ENCODE measurements at regions not wholly inside any gene's neighbourhood (a gene's known extent, or its start where the extent isn't known, plus 50 kb on each side); places are given as distances from the start of the nearest gene placed in this dataset.

DNA sequence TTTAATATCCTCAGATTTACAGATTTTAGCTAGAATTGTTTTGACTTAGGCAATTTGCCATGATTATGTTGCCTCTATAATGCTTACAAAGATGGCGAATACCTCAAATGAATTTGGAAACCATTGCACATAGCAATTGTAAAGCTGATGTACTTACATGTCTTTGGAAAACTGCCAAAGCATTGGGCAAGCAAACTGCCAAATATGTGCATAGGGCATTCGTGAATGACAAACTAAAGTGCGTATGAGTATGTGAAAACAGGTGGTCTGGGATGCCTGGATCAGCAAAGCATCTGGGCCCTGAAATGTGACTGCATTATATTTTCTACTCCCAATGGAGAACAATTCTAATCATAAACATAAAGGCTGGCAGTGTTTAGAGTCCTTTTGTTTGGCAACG, 445.3 kb upstream of the ROBO1 start:
- no peaks in the 10 kb centered on the region for H3K9me3 ChIP-seq
- no peaks in the 10 kb centered on the region for H3K4me1 ChIP-seq
- no peak overlapping the region for H3K27ac ChIP-seq
- TF ChIP-seq POLR2A (IDR thresholded peaks at IDR 0.05) = no peak
- WGBS, 2 donors = 48 to 51% methylated on average over 4 of the region's 4 CpGs
- no peak for DNase-seq
- intact Hi-C loops (cut with DNase I) = no loop called here
- H3K36me3 ChIP-seq = no peaks in the 10 kb centered on the region
- no peaks in the 10 kb centered on the region for H3K27me3 ChIP-seq
- no peak overlapping the region for H3K4me3 ChIP-seq

DNA sequence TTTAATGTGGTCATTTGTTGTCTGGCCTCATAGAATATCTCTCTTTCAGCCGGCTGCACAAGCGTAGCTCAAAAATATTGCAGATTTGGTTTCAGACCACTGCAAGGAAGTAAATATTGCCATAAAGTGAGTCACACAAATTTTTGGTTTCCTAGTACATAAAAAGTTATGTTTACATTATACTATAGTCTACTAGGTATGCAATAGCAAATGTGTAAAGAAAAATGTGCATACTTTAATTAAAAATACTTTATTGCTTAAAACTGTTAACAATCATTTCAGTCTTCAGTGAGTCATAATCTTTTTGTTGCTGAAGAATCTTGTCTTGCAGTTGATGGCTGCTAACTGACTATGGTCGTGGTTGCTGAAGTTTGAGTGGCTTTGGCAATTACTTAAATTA, 425.1 kb upstream of the ROBO1 start:
- Histone ChIP-seq H3K4me1 (no peaks in the 10 kb centered on the region), H3K36me3 (no peaks in the 10 kb centered on the region), H3K27ac (no peak overlapping the region), H3K27me3 (no peaks in the 10 kb centered on the region), H3K4me3 (no peak overlapping the region), H3K9me3 (no peaks in the 10 kb centered on the region)
- no peak for TF ChIP-seq POLR2A (IDR thresholded peaks at IDR 0.05)
- TF ChIP-seq, protein P1, sequence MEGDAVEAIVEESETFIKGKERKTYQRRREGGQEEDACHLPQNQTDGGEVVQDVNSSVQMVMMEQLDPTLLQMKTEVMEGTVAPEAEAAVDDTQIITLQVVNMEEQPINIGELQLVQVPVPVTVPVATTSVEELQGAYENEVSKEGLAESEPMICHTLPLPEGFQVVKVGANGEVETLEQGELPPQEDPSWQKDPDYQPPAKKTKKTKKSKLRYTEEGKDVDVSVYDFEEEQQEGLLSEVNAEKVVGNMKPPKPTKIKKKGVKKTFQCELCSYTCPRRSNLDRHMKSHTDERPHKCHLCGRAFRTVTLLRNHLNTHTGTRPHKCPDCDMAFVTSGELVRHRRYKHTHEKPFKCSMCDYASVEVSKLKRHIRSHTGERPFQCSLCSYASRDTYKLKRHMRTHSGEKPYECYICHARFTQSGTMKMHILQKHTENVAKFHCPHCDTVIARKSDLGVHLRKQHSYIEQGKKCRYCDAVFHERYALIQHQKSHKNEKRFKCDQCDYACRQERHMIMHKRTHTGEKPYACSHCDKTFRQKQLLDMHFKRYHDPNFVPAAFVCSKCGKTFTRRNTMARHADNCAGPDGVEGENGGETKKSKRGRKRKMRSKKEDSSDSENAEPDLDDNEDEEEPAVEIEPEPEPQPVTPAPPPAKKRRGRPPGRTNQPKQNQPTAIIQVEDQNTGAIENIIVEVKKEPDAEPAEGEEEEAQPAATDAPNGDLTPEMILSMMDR (IDR thresholded peaks at IDR 0.05) = no peak
- DNase-seq = no peak
- intact Hi-C loops (cut with DNase I) = no loop called here
- 52 to 58% methylated on average over 3 of the region's 3 CpGs for WGBS, 2 donors

DNA sequence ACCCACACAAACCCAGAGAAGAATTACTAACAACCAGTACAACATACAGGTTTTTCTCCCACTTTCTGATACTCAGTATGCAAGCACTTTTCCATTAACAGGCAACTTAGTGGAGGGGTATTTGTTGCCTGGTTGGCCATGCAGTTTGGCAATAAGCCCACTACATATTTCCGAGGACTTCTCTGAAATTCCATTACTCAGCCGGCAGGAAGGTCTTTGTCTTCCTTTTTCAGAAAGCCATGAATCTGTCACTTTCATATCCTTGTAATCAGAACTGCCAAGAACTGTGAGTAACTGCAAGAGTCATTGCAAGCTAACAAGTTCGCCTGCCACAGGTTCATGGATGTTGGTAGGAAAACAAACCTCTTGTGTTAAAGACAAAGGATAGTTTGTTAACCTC, 422.3 kb upstream of the ROBO1 start:
- H3K27me3 ChIP-seq = no peaks in the 10 kb centered on the region
- no peaks in the 10 kb centered on the region for H3K4me1 ChIP-seq
- WGBS, 2 donors = 3 to 5% methylated on average over 3 of the region's 3 CpGs
- intact Hi-C loops (cut with DNase I) = no loop called here
- no peak for DNase-seq
- no peak overlapping the region for H3K27ac ChIP-seq
- no peak overlapping the region for H3K4me3 ChIP-seq
- TF ChIP-seq POLR2A (IDR thresholded peaks at IDR 0.05) = no peak
- TF ChIP-seq, protein P1 (IDR thresholded peaks at IDR 0.05) = no peak
- H3K36me3 ChIP-seq = no peaks in the 10 kb centered on the region
- no peaks in the 10 kb centered on the region for H3K9me3 ChIP-seq

DNA sequence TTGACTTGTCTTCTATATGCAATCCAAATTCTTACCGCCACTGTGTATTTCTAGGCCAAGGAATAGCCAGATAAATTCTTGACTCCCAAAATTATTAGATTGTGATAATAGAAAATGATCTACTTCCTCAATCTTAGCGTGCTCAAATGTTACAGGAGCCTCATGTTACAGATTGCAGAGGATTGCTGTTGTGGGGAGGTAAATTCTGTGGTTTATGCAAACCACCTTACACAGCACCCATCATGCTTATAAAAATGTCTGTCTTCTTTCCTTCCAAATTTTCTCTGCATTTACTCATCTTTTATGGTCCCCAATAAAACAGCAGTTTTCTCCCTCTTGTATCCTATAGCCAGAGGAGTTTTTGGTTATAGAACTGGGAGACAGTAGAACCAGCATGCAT, 420.2 kb upstream of the ROBO1 start:
- WGBS, 2 donors = 59 to 66% methylated on average over 2 of the region's 2 CpGs
- Histone ChIP-seq H3K4me3 (no peak overlapping the region), H3K27ac (no peak overlapping the region), H3K4me1 (no peaks in the 10 kb centered on the region), H3K9me3 (no peaks in the 10 kb centered on the region), H3K36me3 (no peaks in the 10 kb centered on the region), H3K27me3 (no peaks in the 10 kb centered on the region)
- intact Hi-C loops (cut with DNase I) = no loop called here
- TF ChIP-seq, protein P1 (IDR thresholded peaks at IDR 0.05) = no peak
- no peak for TF ChIP-seq POLR2A (IDR thresholded peaks at IDR 0.05)
- DNase-seq = no peak

DNA sequence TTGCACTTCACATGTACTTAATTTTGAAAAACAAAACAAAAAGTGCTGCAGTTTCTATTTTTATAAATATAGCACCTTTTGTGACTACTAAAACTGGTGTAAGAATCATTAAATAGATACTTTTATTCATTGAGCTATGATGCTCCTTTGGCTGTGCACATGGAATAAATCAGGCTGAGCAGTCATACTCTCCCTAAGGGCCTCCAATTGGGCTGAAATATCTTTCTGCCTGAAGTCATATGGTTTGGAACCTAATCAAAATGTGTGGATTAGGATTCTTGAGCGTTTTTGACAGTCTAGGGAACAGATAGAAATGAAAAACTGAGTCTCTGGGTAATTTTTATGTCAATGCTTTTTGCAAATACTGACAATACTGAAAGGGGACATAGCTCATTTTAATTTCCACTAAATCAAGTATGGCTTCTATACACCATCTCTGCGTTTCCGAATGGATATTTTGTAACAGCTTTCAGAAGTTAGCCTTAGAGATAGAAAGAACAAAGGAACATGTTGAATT, 392.2 kb upstream of the ROBO1 start:
- H3K36me3 ChIP-seq = no peaks in the 10 kb centered on the region
- no peak for DNase-seq
- TF ChIP-seq POLR2A (IDR thresholded peaks at IDR 0.05) = no peak
- TF ChIP-seq, protein P1 (IDR thresholded peaks at IDR 0.05) = no peak
- 48 to 59% methylated on average over 3 of the region's 3 CpGs for WGBS, 2 donors
- H3K4me3 ChIP-seq = no peak overlapping the region
- H3K27ac ChIP-seq = no peak overlapping the region
- H3K27me3 ChIP-seq = no peaks in the 10 kb centered on the region
- no peaks in the 10 kb centered on the region for H3K4me1 ChIP-seq
- no peaks in the 10 kb centered on the region for H3K9me3 ChIP-seq
- intact Hi-C loops (cut with DNase I) = no loop called here

DNA sequence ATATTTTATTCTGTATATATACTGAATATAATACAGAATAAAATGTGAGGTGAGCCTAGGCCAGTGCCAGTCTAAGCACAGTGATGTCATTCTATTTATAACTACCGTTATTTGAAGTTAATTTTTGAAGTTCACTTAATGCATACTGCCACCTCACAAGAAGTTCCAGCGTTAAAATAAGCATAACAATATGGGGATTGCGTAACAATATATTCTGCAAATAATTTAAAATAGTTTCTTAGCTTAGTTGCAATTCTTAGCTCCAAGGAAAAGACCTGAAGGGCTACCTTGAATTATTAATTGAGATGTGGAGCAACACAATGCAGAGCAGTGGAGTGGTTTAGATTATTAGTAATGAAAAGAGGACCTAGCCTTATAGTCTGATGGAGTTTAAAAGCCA, 390.5 kb upstream of the ROBO1 start:
- 52 to 57% methylated on average over 3 of the region's 3 CpGs for WGBS, 2 donors
- TF ChIP-seq POLR2A (IDR thresholded peaks at IDR 0.05) = no peak
- TF ChIP-seq, protein P1 (IDR thresholded peaks at IDR 0.05) = no peak

More for the DNA sequence above, 390.5 kb upstream of the ROBO1 start:
- no peak for DNase-seq
- no peaks in the 10 kb centered on the region for H3K27me3 ChIP-seq
- intact Hi-C loops (cut with DNase I) = no loop called here
- H3K36me3 ChIP-seq = no peaks in the 10 kb centered on the region
- H3K9me3 ChIP-seq = no peaks in the 10 kb centered on the region
- no peak overlapping the region for H3K4me3 ChIP-seq
- H3K4me1 ChIP-seq = no peaks in the 10 kb centered on the region
- no peak overlapping the region for H3K27ac ChIP-seq

Data from esophagus squamous epithelium (tissue), 5 donors.